GM18870 (cell line): ENCODE measurements at regions not wholly inside any gene's neighbourhood (a gene's known extent, or its start where the extent isn't known, plus 50 kb on each side); places are given as distances from the start of the nearest gene placed in this dataset.

Experiments
- ATAC-seq: cut with Tn5 transposase; IDR thresholded peaks from one replicate; pipeline ENCODE4 v1.9.1; 2021; ENCODE audit warnings: moderate library complexity; ENCODE audit not compliant: unreplicated experiment

GRCh38 chr2:129462349-129462748, 517.1 kb upstream of the RAB6C start:
- ATAC-seq: no peak

GRCh38 chr2:129462967-129463366, 516.5 kb upstream of the RAB6C start:
- ATAC-seq: no peak

GRCh38 chr2:129464036-129464435, 515.4 kb upstream of the RAB6C start:
- no peak for ATAC-seq

GRCh38 chr2:129464631-129465030, 514.8 kb upstream of the RAB6C start:
- ATAC-seq: no peak

GRCh38 chr2:129465045-129465444, 514.4 kb upstream of the RAB6C start:
- ATAC-seq: no peak

- ATAC-seq: no peak
Observed at GRCh38 chr2:129466389-129466788, 513.1 kb upstream of the RAB6C start.

GRCh38 chr2:129467012-129467779, 512.3 kb upstream of the RAB6C start:
- ATAC-seq: no peak

GRCh38 chr2:129467941-129468340, 511.5 kb upstream of the RAB6C start:
- no peak for ATAC-seq

GRCh38 chr2:129468879-129469278, 510.6 kb upstream of the RAB6C start:
- no peak for ATAC-seq

- ATAC-seq: no peak
Observed at GRCh38 chr2:129469389-129469788, 510.1 kb upstream of the RAB6C start.

GRCh38 chr2:129469871-129470270, 509.6 kb upstream of the RAB6C start:
- no peak for ATAC-seq

- no peak for ATAC-seq
Observed at GRCh38 chr2:129478902-129479517, 500.5 kb upstream of the RAB6C start.

GRCh38 chr2:129479892-129480291, 499.6 kb upstream of the RAB6C start:
- no peak for ATAC-seq

- no peak for ATAC-seq
Observed at GRCh38 chr2:129480790-129481189, 498.7 kb upstream of the RAB6C start.

GRCh38 chr2:129481306-129482219, 497.9 kb upstream of the RAB6C start:
- ATAC-seq: no peak

- ATAC-seq: no peak
Observed at GRCh38 chr2:129482626-129483025, 496.8 kb upstream of the RAB6C start.

GRCh38 chr2:129483366-129483765, 496.1 kb upstream of the RAB6C start:
- ATAC-seq: no peak

- no peak for ATAC-seq
Observed at GRCh38 chr2:129484999-129485897, 494.2 kb upstream of the RAB6C start.

GRCh38 chr2:129488376-129488775, 491.1 kb upstream of the RAB6C start:
- no peak for ATAC-seq

- ATAC-seq: no peak
Observed at GRCh38 chr2:129490641-129491040, 488.8 kb upstream of the RAB6C start.

GRCh38 chr2:129491308-129491707, 488.2 kb upstream of the RAB6C start:
- no peak for ATAC-seq
